H1 (cell line): ENCODE measurements at regions not wholly inside any gene's neighbourhood (a gene's known extent, or its start where the extent isn't known, plus 50 kb on each side); places are given as distances from the start of the nearest gene placed in this dataset.

ENCODE experiments used
- CTCF ChIA-PET: fragments of 300-600 bp; sonication (Branson Sonifier 250); formaldehyde crosslinking; loops from one replicate; lab custom pipeline; 2021; ENCODE audit not compliant: partially characterized antibody; lab: Charles Lee
- POLR2A ChIA-PET: fragments of 300-600 bp; sonication (Branson Sonifier 250); formaldehyde crosslinking; loops from one replicate; lab custom pipeline; 2021; ENCODE audit warnings: inconsistent platforms; ENCODE audit not compliant: partially characterized antibody; lab: Charles Lee
- DNase-seq, 2 experiments: peaks; one replicate each; pipeline versions ENCODE4 v3.0.0 to v3.0.0-alpha.2; 2010 to 2022; ENCODE audit warnings: low spot score in 2 of 2, low read depth in 1 of 2, mixed read lengths in 1 of 2
- FAIRE-seq: peaks from 2 replicates; lab custom pipeline; 2011; peaks lifted over from hg19 to GRCh38; lab: Jason Lieb, UNC
- H2AFZ ChIP-seq: 2 replicates; pipeline ENCODE4 v1.8.1; 2012; ENCODE audit warnings: low read length, inconsistent platforms
- H2AK5ac ChIP-seq: 2 replicates; pipeline ENCODE4 v1.6.1; 2013; ENCODE audit warnings: low read depth, low read length
- H2BK120ac ChIP-seq: replicated peaks from 2 replicates; pipeline ENCODE3; 2013; ENCODE audit warnings: low read depth, low read length, inconsistent platforms
- H2BK12ac ChIP-seq: 2 replicates; pipeline ENCODE4 v1.6.1; 2013; ENCODE audit warnings: low read depth, low read length
- H2BK15ac ChIP-seq: 2 replicates; pipeline ENCODE4 v1.6.1; 2013; ENCODE audit warnings: low read length
- H2BK20ac ChIP-seq: 2 replicates; pipeline ENCODE4 v1.6.1; 2013; ENCODE audit warnings: low read length
- H2BK5ac ChIP-seq: 2 replicates; pipeline ENCODE4 v1.6.1; 2013; ENCODE audit warnings: low read depth, low read length
- H3K14ac ChIP-seq: 2 replicates; pipeline ENCODE4 v1.6.1; 2013; ENCODE audit warnings: inconsistent platforms; ENCODE audit not compliant: insufficient read length
- H3K18ac ChIP-seq: 2 replicates; pipeline ENCODE4 v1.6.1; 2013; ENCODE audit warnings: low read length; ENCODE audit errors: extremely low read depth
- H3K23ac ChIP-seq: 2 replicates; pipeline ENCODE4 v1.6.1; 2013; ENCODE audit warnings: inconsistent platforms; ENCODE audit not compliant: insufficient read length
- H3K23me2 ChIP-seq: 2 replicates; pipeline ENCODE4 v1.6.1; 2013; ENCODE audit warnings: low read depth, low read length
- H3K27ac ChIP-seq: 2 replicates; pipeline ENCODE4 v1.6.1; 2011; ENCODE audit warnings: low read depth, low read length, inconsistent platforms
- H3K27me3 ChIP-seq, 4 experiments: replicated peaks in 1 of 4; 1 replicate in 1 of 4; 2 replicates in 3 of 4; pipeline versions ENCODE4 v1.6.1 to v1.8.1; 2011 to 2013; ENCODE audit warnings: low read length in 3 of 4, mild to moderate bottlenecking in 3 of 4, inconsistent platforms in 2 of 4, mixed read lengths in 2 of 4, moderate library complexity in 1 of 4; ENCODE audit not compliant: control insufficient read depth in 3 of 4, insufficient read depth in 3 of 4; ENCODE audit errors: extremely low read depth in 1 of 4
- H3K36me3 ChIP-seq, 4 experiments: 2 replicates each; pipeline versions ENCODE4 v1.6.1 to v1.8.1; 2011 to 2013; ENCODE audit warnings: mild to moderate bottlenecking in 4 of 4, low read length in 3 of 4, moderate library complexity in 2 of 4, control low read depth in 1 of 4, inconsistent platforms in 1 of 4; ENCODE audit not compliant: insufficient read depth in 4 of 4, control insufficient read depth in 2 of 4
- H3K4ac ChIP-seq: replicated peaks from 2 replicates; pipeline ENCODE3; 2013; ENCODE audit warnings: low read length, low read depth, mixed read lengths, inconsistent platforms; ENCODE audit not compliant: insufficient read length
- H3K4me1 ChIP-seq, 4 experiments: replicated peaks in 1 of 4; 1 replicate in 1 of 4; 2 replicates in 3 of 4; pipeline versions ENCODE4 v1.6.1 to v1.8.1; 2011 to 2013; ENCODE audit warnings: low read length in 3 of 4, inconsistent platforms in 2 of 4, mixed read lengths in 1 of 4; ENCODE audit not compliant: insufficient read depth in 4 of 4, control insufficient read depth in 3 of 4
- H3K4me2 ChIP-seq, 2 experiments: 2 replicates each; pipeline versions ENCODE4 v1.6.1 to v1.8.1; 2011 to 2013; ENCODE audit warnings: low read depth in 2 of 2, low read length in 2 of 2, control low read depth in 1 of 2, inconsistent platforms in 1 of 2, mild to moderate bottlenecking in 1 of 2; ENCODE audit not compliant: insufficient read depth in 1 of 2
- H3K4me3 ChIP-seq, 4 experiments: fragments of 200-600, 300-600 bp in 1 of 4; sonication (generic), shearing (Covaris generic), sonication (Bioruptor Twin) in 1 of 4; 2 replicates each; pipeline versions ENCODE4 v1.5.1 to v1.8.1; 2011 to 2016; ENCODE audit warnings: low read length in 4 of 4, low read depth in 3 of 4, control low read depth in 2 of 4, inconsistent platforms in 2 of 4, mild to moderate bottlenecking in 2 of 4, mixed read lengths in 1 of 4, moderate library complexity in 1 of 4; ENCODE audit not compliant: insufficient read depth in 2 of 4; ENCODE audit errors: extremely low read depth in 1 of 4
- H3K56ac ChIP-seq: replicated peaks from 2 replicates; pipeline ENCODE3; 2013; ENCODE audit warnings: low read depth, mild to moderate bottlenecking, mixed read lengths, low read length, inconsistent platforms; ENCODE audit not compliant: insufficient read length
- H3K79me1 ChIP-seq: 2 replicates; pipeline ENCODE4 v1.6.1; 2013; ENCODE audit warnings: low read depth, low read length, control low read depth
- H3K79me2 ChIP-seq, 2 experiments: 2 replicates each; pipeline versions ENCODE4 v1.6.1 to v1.8.1; 2012 to 2013; ENCODE audit warnings: low read length in 2 of 2, mild to moderate bottlenecking in 2 of 2, inconsistent platforms in 1 of 2; ENCODE audit not compliant: insufficient read depth in 2 of 2, control insufficient read depth in 1 of 2
- H3K9ac ChIP-seq, 4 experiments: replicated peaks in 1 of 4; 1 replicate in 1 of 4; 2 replicates in 3 of 4; pipeline versions ENCODE4 v1.6.1 to v1.8.1; 2011 to 2013; ENCODE audit warnings: low read depth in 3 of 4, low read length in 3 of 4, control low read depth in 2 of 4, mild to moderate bottlenecking in 2 of 4, moderate library complexity in 2 of 4, inconsistent platforms in 1 of 4; ENCODE audit errors: extremely low read depth in 1 of 4
- H3K9me3 ChIP-seq, 2 experiments: 2 replicates each; pipeline versions ENCODE4 v1.6.1 to v1.8.1; 2012 to 2013; ENCODE audit warnings: mild to moderate bottlenecking in 2 of 2, moderate library complexity in 2 of 2, control low read depth in 1 of 2, inconsistent platforms in 1 of 2, low read depth in 1 of 2, low read length in 1 of 2, mixed read lengths in 1 of 2; ENCODE audit not compliant: insufficient read depth in 2 of 2
- H4K20me1 ChIP-seq, 2 experiments: replicated peaks in 1 of 2; 2 replicates each; pipeline versions ENCODE3 to v1.8.1; 2011 to 2013; ENCODE audit warnings: inconsistent platforms in 2 of 2, low read length in 2 of 2, mild to moderate bottlenecking in 1 of 2; ENCODE audit not compliant: insufficient read depth in 2 of 2, control insufficient read depth in 1 of 2
- H4K5ac ChIP-seq: 2 replicates; pipeline ENCODE4 v1.6.1; 2013; ENCODE audit warnings: low read length, low read depth, mixed read lengths, inconsistent platforms; ENCODE audit not compliant: insufficient read length
- H4K8ac ChIP-seq: 2 replicates; pipeline ENCODE4 v1.8.0; 2013; ENCODE audit warnings: mild to moderate bottlenecking, moderate library complexity, low read length, inconsistent platforms; ENCODE audit not compliant: insufficient read depth; ENCODE audit errors: extremely low read depth
- H4K91ac ChIP-seq: replicated peaks from 2 replicates; pipeline ENCODE3; 2013; ENCODE audit warnings: low read length, mixed read lengths, inconsistent platforms; ENCODE audit not compliant: insufficient read length
- BRCA1 ChIP-seq: IDR thresholded peaks from 2 replicates; pipeline ENCODE4 v1.6.1; 2012; ENCODE audit warnings: low read depth, low read length, improper control_type of control experiment
- MAFK ChIP-seq: IDR thresholded peaks from 2 replicates; pipeline ENCODE4 v1.6.1; 2012; ENCODE audit warnings: low read depth, mild to moderate bottlenecking, improper control_type of control experiment, low read length
- NRF1 ChIP-seq: IDR thresholded peaks from 2 replicates; pipeline ENCODE4 v1.6.1; 2011; ENCODE audit warnings: mild to moderate bottlenecking, low read depth, low read length, improper control_type of control experiment
- RAD21 ChIP-seq, 2 experiments: IDR thresholded peaks in 1 of 2; conservative IDR thresholded peaks in 1 of 2; 2 replicates each; pipeline ENCODE4 v1.6.1; 2011; ENCODE audit warnings: low read depth in 2 of 2, low read length in 2 of 2, improper control_type of control experiment in 1 of 2, inconsistent platforms in 1 of 2, mild to moderate bottlenecking in 1 of 2, moderate library complexity in 1 of 2
- ZNF274 ChIP-seq: IDR thresholded peaks from 2 replicates; pipeline ENCODE4 v1.7.0; 2012; ENCODE audit warnings: low read length, borderline replicate concordance; ENCODE audit errors: extremely low read depth
- WGBS, 2 experiments: shearing (Covaris generic) in 1 of 2; methylation state at CpG; one replicate each; pipeline versions ENCODE4 v1.1.6 to v1.1.7; 2013 to 2015; ENCODE audit warnings: low lambda C conversion rate in 2 of 2, mixed read lengths in 2 of 2, inconsistent platforms in 1 of 2, low coverage in 1 of 2, missing lambda C conversion rate in 1 of 2; ENCODE audit not compliant: insufficient replicate concordance in 2 of 2, insufficient coverage in 1 of 2, insufficient read length in 1 of 2; ENCODE audit errors: extremely low coverage in 1 of 2, missing lambda C conversion rate in 1 of 2; 5-methylcytosine and 5-hydroxymethylcytosine counted together

DNA sequence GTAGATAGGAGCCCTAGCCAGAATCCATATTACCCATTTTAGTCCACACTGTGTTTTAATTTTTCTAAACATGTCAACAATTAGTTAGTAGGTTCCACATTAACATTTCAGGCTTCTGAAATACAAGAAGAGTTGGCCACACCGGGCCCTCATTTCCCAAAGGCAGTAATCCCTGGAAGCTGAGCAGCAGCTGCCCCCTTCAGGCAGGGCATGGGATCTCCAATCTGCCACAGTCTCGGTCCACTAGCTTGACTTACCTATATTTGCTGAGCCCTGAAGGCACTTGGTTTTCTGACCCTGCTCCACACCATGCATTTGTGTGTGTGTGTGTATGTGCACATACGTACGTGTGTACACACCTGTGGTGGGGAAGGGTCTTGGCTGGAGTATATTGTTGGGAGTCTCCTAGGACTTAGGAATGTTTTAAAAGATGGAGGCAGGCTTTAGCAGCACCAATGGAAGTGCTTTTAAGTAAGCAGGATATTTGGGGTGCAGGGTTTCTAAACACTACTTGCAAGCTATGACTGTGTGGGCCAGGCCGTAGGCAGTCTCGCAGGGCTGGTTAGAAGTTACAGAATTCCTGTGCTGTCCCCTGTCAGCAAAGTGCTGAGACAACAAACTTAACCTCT lies 71.2 kb upstream of the SOX14 start:
- H4K5ac ChIP-seq, result no peak overlapping the region
- H3K79me1 ChIP-seq, result no peaks in the 10 kb centered on the region
- H2AFZ ChIP-seq, result no peak overlapping the region
- no peak overlapping the region for H3K4me2 ChIP-seq
- ChIA-PET POLR2A (no interaction called here), CTCF (interaction anchor here (0.6 to 4.3 kb wide), 56 partner anchors 8 to 1580 kb away, joined by 3 to 33 read pairs (median 4); no protein-coding TSS in a partner anchor)
- H3K4ac ChIP-seq, result no peak overlapping the region
- 0 out of 2 replicates have a peak overlapping the region, but pooled peaks have one; percentile 53 for H2BK20ac ChIP-seq
- FAIRE-seq (peak; percentile 77), DNase-seq (peak; percentile 57 to 75)
- H2AK5ac ChIP-seq, result no peak overlapping the region
- no peak overlapping the region for H3K4me3 ChIP-seq
- H3K18ac ChIP-seq, result no peak overlapping the region
- no peak overlapping the region for H2BK12ac ChIP-seq
- no peaks in the 10 kb centered on the region for H3K36me3 ChIP-seq
- H3K4me1 ChIP-seq, result peaks cover 0 to 10% (median 6%) of the 10 kb centered on the region in 4 experiments; a peak in 4 of 7 replicates
- H4K8ac ChIP-seq, result no peak overlapping the region
- no peak overlapping the region for H3K56ac ChIP-seq
- H4K20me1 ChIP-seq, result no peaks in the 10 kb centered on the region
- no peak overlapping the region for H3K23ac ChIP-seq
- H3K27ac ChIP-seq, result no peak overlapping the region
- no peak overlapping the region for H2BK5ac ChIP-seq
- H3K9ac ChIP-seq, result no peak overlapping the region
- no peak overlapping the region for H2BK15ac ChIP-seq
- no peak overlapping the region for H3K14ac ChIP-seq
- no peak overlapping the region for H4K91ac ChIP-seq
- H3K79me2 ChIP-seq, result no peaks in the 10 kb centered on the region
- H3K23me2 ChIP-seq, result no peaks in the 10 kb centered on the region
- H3K9me3 ChIP-seq, result no peaks in the 10 kb centered on the region
- WGBS, 2 experiments, result 31% methylated on average over 6 of the region's 6 CpGs; no CpG with 5 or more reads in 1 of the 2 experiments
- H3K27me3 ChIP-seq, result no peaks in the 10 kb centered on the region
- no peak overlapping the region for H2BK120ac ChIP-seq
- no peak for TF ChIP-seq MAFK
- peak; percentile 12; the same call in 1 of the 2 replicates for TF ChIP-seq BRCA1
- no peak for TF ChIP-seq NRF1
- TF ChIP-seq RAD21 (IDR thresholded peaks at IDR 0.05 in 1 of 2, conservative IDR thresholded peaks at IDR 0.05 in 1 of 2; ENCODE audit: low read depth in 2 of 2, low read length in 2 of 2), result peak; percentile 98 to 100
- no peak for TF ChIP-seq ZNF274
